AG08395 (cell line): ENCODE measurements at regions not wholly inside any gene's neighbourhood (a gene's known extent, or its start where the extent isn't known, plus 50 kb on each side); places are given as distances from the start of the nearest gene placed in this dataset.

Source experiments
- DNase-seq: peaks from one replicate; pipeline ENCODE4 v3.0.0; 2012; ENCODE audit warnings: mixed read lengths, low spot score

DNA sequence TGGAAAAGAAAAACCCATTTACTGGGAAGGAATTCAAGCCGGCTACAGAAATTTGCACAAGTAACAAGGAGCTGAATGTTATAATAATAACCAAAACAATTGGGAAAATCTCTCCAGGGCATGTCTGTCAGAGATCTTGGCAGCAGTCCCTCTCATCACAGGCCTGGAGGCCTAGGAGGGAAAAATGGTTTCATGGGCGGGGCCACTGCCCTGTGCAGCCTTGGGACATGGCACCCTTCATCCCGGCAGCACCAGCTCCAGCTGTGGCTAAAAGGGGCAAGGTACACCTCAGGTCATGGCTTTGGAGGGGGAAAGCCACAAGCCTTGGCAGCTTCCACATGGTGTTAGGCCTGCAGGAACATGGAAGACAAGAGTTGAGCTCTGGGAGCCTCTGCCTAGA lies 513.1 kb upstream of the CNKSR2 start:
- no peak for DNase-seq

DNA sequence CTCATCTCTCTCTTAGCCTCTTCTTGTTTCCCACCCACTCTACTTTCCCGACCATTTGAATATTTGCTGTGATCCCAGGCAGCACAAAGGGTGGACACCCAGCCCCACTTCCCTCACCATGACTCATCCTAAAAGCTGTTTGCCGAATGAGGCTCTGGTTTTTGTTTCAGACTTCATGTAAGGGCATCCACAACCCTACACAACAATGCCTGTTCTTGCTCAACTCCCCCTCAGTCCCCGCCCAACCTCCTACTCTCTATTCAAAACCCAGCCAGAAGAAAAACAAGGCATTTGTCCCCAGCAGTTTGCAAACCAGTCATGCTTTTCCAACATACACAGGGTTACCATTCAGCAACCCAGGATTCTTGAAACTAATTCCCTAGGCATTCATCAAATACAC lies 516.5 kb upstream of the CNKSR2 start:
- DNase-seq, result peak; percentile 7

DNA sequence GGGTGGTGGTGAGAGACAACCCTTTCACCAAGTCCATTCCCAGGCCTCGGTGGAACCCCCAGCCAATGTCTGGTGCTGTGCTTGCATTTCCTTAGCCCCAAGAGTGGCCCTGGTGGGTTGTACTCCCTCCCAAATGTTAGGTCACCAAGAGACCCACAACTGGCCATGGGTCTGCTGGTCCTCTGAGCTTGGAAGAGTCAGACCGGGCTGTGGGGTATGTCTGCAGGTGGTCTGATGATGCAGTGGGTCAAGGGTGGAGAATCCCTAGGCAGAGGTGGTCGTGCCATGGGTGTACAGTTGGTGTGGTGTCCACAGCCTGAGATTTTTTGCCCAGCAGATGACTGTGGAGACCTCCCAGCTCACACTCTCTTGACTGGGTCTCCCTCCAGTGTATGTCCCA lies 535.7 kb upstream of the CNKSR2 start:
- no peak for DNase-seq

DNA sequence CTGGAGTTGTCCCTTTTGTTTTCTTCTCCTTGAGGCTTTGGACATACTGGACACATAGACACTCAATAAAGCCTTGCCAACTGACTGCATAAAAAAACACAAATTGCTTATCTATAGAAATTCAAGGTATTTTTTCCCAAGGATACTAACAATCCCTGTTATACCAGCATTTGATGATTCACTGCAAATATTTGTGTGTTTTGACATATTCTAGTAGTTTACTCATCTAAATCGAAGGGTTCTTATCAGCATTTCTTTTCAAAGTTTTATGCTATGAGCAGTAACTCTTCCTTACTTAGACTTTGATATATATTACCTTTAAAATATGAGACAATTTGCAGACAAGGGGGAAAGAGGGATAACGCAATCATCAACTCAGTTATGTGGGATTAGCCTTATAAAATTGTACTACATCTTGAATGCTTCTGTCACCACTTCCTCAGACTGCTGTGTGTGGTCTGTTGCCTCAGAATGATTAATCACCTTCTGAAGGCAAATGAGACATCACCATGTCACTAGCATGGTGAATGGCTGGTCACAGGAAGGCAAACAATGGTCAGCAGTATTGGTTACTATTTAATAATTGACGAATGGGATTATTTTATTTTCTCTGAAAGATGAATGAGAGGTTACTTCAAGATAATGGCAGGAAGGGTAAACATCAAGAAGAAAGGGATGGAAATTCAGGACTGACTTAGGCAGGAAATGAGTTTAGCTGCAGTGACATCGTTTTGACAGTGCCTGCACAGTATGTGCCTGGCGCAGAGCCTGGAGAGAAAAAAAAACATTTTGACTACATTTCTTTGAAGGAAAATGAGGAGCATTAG lies 544.3 kb upstream of the CNKSR2 start:
- DNase-seq, result no peak

DNA sequence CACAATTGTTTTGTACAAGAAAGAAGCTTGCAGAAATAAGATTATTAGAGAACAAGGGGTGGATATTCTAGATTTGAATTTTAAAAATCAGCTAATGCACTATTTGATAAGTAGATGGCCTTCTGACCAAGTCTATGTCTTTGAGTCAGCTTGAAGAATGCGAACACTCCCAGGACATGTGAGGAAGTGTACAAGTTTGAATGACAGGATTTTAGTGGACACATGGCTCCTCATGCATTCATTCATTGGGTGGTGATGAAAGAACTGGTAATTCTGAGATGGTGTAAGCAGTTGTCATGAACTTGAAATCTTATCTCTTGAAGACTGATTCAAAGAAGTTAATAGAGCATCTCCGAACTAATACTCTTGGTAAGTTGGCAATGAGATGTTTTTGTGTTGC lies 548.2 kb upstream of the CNKSR2 start:
- DNase-seq, result no peak

DNA sequence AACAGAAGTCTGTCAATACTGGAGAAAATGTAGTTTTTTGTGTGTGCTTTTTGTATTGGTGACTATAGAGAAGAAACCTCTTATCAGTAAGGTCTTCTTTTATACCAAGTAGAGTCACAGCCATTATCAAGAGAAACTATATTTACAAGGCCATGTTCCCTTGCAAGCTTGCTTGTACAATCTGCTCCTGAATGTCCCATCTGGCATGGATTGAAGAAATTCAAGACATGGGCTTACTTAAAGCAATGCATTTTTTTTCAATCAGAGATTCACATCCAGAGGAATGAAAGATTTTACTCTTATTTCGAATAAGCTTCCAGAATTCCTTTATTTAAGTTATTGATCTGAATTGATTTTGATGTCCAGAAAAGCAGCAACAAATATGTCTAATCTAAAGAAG lies 537.3 kb upstream of the RPS6KA3 start:
- no peak for DNase-seq

DNA sequence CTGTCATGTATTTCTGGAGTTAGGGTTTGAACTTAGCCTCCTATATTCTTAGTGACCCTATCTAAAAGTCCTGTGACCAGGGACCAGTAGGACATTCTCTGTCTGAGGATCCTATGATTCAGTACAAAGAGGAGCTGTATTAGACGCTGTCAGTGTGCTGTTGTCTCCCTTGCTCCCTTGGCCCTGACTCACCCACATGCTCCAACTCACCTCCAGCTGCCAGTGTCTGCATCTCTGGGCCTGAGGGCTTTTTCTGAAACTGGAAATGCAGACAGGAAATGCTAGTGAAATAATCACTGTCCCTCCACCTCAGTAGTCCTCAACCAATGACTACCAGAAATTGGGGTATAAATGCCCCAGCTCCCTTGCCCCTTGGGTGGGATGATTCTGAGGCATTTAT lies 535.3 kb upstream of the RPS6KA3 start:
- no peak for DNase-seq

DNA sequence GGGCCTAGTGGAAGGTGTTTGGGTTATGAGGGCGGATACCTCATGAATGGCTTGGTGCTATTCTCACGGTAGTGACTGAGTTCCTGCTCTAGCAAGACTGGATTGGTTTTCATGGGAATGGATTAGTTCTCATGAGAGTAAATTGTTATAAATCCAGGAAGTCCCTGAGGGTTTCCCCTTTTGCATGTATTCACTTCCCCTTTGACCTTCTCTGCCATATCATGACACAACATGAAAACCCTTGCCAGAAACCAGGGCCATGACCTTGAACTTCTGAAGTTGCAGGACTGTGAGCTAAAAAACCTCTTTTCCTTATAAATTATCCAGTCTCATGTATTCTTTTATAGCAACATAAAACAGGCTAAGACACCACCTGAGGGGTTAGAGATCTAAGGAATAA lies 529.7 kb upstream of the RPS6KA3 start:
- DNase-seq, result no peak

DNA sequence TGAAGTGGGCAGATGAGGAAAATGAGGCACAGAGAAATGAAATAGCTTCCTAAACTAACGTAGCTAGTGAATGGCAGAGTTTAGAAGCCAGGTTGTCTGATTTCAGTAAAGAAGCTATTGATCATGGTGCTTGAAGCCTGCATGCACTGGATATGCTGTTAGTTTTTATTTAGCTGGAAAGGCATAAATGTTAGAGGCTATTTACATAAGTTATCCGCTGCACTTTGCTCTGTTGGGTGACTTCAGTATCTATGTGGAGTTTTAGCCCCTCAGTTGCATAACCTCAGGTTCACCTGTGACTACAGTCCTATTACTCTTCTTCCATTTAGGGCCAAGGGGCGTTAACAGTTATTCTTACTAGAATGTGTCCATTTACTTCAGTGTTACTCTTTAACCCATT lies 522.4 kb upstream of the RPS6KA3 start:
- no peak for DNase-seq

DNA sequence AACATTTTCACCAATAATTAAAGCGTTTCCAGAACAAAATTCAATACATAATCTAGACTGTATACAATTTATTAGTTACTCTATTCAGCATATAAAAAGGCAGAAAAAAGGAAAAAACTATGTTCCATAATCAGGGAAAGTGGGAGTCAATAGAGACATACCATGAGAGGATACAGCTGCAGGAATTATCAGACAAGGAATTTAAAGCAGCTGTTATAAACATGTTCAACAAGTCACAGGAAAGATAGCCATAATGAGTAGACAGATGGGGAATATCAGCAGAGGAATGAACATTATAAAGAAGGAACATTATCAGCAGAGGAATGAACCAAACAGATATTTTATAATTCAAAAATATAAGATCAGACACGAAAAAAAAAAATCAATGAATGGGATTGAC lies 500.6 kb upstream of the RPS6KA3 start:
- DNase-seq, result no peak

DNA sequence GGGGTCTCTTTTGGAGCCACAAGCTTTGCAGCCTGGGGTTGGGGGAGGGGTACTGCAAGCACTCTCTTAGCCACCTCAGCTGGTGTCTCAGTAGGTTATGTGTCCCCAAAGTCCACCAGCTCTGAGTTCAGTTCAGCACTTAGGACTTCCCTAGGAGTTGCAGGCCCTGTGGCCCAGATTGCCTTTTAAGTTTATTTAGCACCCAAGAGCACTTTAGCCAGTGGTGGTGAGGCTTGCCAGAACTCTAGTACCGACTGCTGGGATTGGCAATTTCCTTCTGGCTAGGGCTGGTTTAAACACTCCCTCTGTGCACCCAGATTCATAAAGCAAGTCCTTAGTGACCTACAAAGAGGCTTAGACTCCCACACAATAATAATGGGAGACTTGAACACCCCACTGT lies 489.9 kb upstream of the RPS6KA3 start:
- no peak for DNase-seq

DNA sequence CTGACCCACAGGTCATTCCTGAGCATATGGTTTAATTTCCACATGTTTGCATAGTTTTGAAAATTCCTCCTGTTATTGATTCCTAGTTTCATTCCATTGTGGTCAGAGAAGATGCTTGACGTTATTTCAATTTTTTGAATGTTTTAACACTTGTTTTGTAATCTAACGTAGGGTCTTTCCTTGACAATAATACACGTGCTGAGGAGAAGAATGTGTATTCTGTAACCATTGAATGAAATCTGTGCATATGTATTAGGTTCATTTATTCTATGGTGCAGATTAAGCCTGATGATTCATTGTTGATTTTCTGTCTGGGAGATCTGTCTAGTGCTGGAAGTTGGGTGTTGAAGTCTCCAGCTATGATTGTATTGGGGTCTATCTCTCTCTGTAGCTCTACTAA lies 486.4 kb upstream of the RPS6KA3 start:
- DNase-seq, result no peak

DNA sequence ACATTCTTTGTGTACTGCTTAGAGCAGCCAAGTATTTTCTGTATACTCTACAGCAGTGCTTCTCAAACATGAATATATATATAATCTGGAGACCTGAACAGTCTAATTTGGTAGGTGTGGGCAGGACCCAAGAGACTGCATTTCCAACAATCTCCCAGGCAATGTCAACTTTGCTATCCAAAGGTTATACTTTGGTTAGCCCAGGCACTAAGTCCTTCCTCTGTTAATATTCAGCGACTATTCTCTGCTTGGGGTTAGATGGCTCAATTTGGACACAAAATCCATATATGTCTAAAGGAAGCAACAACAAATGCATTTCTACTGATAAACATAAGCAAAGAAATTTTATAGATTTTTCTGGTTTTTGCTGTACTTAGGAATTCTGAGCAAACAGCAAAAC lies 480.0 kb upstream of the RPS6KA3 start:
- DNase-seq, result no peak

DNA sequence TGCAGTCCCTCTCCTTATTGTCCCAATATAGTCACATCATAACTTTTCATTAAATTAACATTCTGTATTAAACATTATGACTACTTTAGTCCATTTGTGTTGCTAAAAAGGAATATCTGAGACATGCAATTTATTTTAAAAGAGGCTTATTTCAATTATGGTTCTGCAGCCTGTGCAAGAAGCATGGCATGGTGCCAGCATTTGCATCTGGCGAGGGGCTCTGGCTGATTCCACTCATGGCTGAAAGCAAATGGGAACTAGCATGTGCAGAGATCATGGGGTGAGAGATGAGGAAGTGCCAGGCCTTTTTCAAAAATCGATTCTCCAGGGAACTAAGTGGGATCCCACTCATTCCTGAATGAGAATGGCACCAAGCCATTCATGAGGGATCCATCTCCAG lies 476.3 kb upstream of the RPS6KA3 start:
- DNase-seq, result no peak

DNA sequence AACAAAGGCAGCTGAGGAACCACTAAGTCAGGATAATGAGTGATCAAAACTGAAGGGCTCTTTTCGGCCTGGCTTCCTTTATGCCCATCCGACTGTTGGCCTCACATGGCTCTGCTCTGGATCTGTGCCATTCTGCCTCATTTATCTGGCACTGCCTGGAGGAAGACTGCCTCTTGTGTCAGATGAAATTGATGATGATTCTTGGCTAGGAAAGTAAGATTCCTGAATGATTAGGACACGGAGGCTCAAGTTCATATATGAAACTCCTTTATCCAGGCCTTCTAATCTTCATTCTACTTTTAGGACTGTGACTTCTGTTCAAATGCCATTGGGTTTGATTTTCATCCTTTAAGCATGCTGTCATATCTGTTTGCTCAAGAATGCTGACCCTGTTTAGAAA lies 475.4 kb upstream of the RPS6KA3 start:
- peak; percentile 51 for DNase-seq

DNA sequence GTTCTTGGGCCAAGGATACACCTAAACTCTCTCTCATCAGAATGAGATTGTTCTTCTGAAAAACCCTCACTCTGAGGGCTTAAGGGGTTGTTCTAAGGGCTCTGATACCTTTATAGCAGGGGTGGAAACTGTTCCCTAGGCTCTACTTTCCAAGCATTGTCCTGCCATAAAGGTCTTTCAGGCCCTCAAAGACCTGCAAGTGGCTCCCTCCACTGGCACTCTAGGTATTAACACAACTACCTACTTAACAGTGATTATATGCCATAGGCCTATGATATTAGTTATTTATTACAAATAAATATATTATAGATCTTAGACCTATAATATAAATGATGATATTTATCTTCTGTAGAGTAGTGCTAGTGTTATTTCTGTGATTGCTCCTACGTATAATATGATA lies 473.7 kb upstream of the RPS6KA3 start:
- no peak for DNase-seq

DNA sequence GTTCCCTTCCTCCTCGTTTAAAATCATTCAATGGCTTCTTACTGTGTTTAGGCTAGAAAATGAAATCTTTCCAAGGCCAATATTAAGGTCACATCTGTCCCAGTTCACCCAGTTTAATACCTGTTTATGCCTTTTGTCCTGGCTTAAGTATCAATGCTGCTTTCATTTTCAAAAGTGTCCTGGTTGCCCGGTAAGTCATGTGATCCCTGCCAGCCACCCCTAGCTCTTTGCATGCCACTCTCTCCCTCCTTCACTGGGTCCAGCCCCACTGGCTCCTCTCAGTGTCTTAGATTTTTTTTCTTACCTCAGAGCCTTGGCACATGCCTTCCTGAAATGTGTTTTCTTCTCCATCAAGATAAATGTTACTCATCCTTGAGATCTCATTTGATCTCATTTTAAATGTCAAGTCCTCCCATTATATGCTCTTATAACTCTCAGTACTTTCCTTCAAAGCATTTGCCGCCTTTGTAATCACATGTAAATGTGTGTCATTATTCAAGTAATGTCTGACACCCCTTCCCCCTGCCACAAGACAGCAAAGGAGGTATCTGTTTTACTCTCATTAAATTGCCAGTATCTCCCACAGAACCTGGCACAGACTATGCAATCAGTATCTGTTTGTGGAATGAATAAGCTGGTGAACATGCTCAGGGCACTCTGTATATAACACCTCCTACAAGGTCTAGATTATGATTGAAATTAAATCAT lies 472.5 kb upstream of the RPS6KA3 start:
- no peak for DNase-seq

DNA sequence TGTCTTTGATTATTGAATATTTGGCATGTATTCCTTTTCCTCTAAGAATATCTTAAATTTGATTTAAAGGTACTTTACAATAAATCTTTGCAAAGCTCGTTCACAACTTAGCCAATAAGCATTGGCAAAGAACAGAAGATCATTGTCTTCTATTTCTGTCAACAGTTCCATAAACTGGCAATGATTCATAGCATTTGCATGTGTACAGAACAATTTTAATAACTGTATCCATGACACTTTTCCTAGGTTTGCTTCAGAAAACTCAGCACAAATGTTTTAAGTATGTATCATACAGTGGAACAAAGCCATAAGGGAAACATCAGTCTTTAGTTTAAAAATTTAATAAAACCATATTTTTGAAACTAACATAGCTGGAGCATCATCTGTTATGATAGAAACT lies 462.7 kb upstream of the RPS6KA3 start:
- DNase-seq, result peak; percentile 42

DNA sequence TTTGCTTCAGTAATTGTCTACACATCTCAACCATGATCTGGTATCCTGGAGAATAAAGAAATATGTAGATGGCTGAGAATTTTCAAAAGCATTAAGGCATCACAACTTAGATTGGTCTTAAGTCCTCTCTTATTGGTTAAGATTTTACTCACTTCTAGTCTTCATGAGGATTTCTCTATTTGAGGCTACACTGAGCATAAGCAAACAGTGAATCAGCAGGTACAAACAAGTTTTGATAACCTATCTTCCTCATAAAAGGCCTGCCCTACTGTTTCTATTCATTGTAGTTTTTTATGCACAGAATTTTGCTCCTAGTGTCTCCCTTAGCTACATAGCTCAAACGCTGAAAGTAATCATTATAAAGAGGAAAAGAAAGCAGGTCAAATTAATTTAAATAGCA lies 460.7 kb upstream of the RPS6KA3 start:
- no peak for DNase-seq

DNA sequence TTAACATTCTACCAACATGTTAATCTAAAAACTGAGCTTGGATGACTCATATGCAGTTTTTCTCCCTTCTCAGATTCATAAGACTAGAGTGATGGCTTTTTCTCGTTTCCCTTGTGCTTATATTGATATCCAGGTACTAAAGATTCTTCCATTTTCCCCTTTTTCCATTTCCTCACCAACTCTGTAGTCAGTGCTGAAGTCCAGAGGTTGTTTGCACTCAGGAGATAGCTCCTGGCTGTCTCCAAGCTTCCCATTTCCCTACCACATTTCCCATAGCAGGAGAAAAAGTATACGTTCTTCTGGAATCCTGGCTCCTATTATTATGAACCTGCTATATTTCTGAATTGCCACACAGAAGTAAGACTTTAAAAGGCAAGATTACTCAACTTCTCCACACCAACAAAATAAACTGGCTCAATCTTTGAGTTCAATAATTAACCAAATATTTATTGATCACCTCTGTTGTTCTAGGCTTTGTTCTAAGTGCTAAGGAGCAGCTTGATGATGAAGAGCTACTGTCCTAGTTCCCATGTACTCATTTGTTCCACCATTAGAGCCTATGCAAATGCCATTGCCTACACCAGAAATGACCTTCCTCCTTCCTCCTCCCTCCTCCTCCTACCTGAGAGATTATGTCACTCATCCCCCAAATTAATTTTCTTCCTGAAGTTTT lies 454.4 kb upstream of the RPS6KA3 start:
- no peak for DNase-seq

DNA sequence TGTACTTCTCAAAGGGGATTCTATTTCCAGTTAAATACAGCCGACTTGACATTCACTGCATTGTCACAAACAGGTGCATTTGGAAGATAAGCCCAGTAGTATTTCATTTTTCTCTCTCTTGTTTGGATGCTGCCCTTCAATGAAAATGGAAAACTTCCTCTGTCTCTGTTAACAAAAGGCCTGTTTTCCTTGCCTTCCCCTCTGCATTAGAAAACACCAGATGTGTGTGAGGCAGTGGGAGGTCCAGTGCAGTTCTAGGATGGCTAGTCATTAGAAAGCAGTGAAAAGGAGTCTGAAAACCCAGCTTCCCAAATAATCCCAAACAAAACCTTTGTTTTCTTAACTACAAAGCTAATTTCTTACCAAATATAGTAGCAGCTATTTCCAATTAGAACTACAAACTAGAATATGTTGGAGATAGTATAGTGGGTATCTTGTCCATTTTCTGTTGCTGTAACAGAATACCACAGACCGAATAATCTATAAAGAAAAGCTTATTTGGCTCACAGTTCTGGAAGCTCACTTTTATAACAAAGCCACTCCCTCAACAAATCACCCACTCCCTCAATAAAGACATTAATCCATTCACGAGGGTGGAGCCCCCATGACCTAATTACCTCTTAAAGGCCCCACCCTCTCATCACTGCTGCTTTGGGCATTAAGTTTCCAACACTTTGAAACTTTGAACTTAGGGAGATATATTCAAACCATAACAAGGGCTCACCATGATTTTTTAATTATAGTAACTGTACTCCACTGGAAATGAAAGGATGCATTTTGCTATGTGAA lies 452.1 kb upstream of the RPS6KA3 start:
- no peak for DNase-seq

DNA sequence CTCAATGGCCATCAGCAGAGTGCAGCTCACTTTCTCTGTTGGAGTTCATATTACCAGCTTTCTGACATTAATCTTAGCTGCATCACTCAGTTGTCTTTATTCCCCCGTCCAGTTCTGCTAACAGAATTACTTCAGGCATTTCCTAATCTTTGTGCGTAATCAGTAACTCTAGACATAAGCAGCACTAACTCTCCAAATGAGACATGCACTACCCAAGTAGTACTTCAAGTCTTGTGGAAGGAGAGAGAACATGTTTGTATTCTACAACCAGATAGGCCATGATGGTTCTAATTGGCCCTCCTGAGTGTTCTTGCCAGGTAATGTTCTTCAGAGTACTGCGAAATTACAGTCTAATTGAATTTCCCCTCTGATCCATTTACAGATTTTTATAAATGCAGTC lies 448.5 kb upstream of the RPS6KA3 start:
- DNase-seq, result no peak
